ENCODE measurements at regions not wholly inside any gene's neighbourhood (a gene's known extent, or its start where the extent isn't known, plus 50 kb on each side); places are given as distances from the start of the nearest gene placed in this dataset.

DNA sequence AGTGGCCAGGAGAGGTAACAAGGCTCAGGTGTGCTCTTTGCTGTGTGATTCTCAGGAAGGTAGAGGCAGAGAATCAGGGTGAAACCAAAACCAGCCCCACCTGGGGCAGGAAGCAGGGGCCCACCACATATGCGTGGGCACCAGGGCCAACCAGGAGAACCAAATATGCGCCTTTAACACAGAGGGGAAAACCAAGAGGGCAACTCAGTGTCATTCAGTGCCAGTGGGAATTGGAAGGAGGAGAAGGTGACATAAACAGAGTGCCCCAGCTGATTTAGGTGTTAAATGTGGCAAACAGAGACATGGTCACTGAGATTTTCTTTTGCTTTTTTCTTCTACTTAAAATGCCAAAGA, 106.8 kb upstream of the MAMLD1 start:
- TF ChIP-seq CTCF (IDR thresholded peaks at IDR 0.05) (no peak), EP300 (IDR thresholded peaks at IDR 0.05; ENCODE audit: borderline replicate concordance in 1 of 2, low read depth in 1 of 2, low read length in 1 of 2) (no peak), RCOR1 (IDR thresholded peaks at IDR 0.05; ENCODE audit: low read length) (no peak), REST (IDR thresholded peaks at IDR 0.05; ENCODE audit: low read depth, low read length) (no peak), MEF2A (IDR thresholded peaks at IDR 0.05; ENCODE audit: borderline replicate concordance, low read depth) (no peak), POLR2AphosphoS5 (IDR thresholded peaks at IDR 0.05; ENCODE audit: low read depth, low read length) (no peak), GABPA (IDR thresholded peaks at IDR 0.05; ENCODE audit: low read depth) (no peak), TAF1 (IDR thresholded peaks at IDR 0.05; ENCODE audit: borderline replicate concordance, low read depth, low read length) (no peak), GATA2 (CRISPR knock-in tag; IDR thresholded peaks at IDR 0.05) (no peak)
- TF ChIP-seq, protein P1, sequence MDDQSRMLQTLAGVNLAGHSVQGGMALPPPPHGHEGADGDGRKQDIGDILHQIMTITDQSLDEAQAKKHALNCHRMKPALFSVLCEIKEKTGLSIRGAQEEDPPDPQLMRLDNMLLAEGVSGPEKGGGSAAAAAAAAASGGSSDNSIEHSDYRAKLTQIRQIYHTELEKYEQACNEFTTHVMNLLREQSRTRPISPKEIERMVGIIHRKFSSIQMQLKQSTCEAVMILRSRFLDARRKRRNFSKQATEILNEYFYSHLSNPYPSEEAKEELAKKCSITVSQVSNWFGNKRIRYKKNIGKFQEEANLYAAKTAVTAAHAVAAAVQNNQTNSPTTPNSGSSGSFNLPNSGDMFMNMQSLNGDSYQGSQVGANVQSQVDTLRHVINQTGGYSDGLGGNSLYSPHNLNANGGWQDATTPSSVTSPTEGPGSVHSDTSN (IDR thresholded peaks at IDR 0.05), result no peak
